HT-29 (cell line): ENCODE measurements at regions not wholly inside any gene's neighbourhood (a gene's known extent, or its start where the extent isn't known, plus 50 kb on each side); places are given as distances from the start of the nearest gene placed in this dataset.
"Not testable (repeated sequence)": the region's sequence is repeated elsewhere in the genome, so short reads cannot be mapped to it uniquely, and the experiment has no call there.

Source experiments
- DNase-seq: peaks from one replicate; pipeline ENCODE4 v3.0.0-alpha.2; 2015; ENCODE audit warnings: low spot score

- no peak for DNase-seq
These were observed 448.4 kb upstream of the CDH11 start for GRCh38 chr16:65570261-65570660.

- no peak for DNase-seq
These were observed 438.0 kb upstream of the CDH11 start for GRCh38 chr16:65559846-65560245.

GRCh38 chr16:65549689-65550088 lies 427.8 kb upstream of the CDH11 start:
- not testable (repeated sequence) for DNase-seq

DNA sequence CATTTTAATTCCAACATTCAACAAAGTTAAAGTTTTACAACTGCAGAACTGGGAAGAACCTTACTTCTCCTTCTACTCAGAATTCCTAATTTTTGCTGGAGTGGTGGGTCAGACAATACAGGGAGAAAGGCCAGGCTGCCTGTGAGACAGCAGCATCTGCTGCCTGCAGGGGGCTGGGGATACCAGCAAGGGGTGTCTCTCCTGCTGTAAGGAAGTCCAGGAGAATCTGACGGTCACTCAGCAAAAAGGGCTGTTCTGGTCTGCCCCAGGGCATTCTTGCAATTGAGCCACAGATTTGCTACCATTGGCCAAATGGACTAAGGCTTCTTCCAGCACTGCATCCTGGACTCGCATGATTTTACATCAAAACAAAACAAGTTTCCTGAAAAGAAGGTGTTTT lies 426.6 kb upstream of the CDH11 start:
- no peak for DNase-seq

DNA sequence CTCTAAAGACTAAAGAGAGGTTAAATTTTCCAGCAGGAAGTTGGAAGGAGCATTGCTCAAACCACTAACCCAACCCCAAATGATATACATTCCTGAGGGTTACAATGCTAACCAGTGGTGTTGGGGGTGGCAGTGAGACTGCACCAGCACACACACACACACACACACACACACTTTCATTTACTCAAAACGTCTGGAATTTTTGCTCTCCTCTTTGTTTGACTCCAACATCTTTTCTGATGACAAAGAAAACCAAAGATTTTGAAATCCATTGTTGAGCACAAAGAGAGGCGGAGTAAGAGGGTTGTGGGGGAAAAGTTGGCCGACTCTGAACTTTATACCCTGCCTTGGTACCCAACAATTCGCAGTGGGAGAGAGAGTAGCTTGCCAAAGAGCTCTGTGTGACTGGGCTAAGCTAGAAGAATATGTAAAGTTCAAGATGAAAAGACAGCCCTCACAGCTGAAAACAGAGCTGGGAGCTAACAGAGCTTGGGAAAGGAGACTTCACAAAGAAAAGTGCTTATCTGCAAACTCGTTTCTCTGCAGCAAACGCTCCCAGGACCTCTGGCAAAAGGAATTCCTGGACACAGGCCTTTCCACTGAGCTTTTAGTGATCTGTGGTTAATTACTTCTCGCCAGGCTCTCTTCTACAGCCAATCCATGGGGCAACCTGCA lies 426.0 kb upstream of the CDH11 start:
- no peak for DNase-seq

DNA sequence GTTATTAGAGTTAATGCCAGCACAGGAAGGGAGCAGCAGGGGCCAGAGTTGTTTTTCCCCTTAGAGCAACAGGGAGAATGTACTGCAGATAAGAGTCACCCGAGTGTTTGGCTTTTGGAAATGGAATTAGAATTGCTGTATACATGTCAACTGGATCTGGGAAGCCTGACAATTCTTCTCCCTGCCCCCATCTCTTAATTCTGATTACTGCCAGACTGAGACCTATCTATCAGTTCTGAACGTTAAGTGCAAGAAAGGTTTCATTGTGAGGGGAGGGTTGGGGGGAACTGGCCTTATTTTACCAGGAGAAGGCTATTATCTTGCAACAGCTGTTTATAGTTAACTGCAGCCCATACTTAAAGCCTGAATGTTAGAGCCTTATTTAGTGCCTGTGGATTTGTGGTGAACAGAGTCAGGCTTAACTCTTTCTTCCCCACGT lies 424.5 kb upstream of the CDH11 start:
- no peak for DNase-seq

- DNase-seq = no peak
These were observed 423.6 kb upstream of the CDH11 start for GRCh38 chr16:65545413-65545956.

DNA sequence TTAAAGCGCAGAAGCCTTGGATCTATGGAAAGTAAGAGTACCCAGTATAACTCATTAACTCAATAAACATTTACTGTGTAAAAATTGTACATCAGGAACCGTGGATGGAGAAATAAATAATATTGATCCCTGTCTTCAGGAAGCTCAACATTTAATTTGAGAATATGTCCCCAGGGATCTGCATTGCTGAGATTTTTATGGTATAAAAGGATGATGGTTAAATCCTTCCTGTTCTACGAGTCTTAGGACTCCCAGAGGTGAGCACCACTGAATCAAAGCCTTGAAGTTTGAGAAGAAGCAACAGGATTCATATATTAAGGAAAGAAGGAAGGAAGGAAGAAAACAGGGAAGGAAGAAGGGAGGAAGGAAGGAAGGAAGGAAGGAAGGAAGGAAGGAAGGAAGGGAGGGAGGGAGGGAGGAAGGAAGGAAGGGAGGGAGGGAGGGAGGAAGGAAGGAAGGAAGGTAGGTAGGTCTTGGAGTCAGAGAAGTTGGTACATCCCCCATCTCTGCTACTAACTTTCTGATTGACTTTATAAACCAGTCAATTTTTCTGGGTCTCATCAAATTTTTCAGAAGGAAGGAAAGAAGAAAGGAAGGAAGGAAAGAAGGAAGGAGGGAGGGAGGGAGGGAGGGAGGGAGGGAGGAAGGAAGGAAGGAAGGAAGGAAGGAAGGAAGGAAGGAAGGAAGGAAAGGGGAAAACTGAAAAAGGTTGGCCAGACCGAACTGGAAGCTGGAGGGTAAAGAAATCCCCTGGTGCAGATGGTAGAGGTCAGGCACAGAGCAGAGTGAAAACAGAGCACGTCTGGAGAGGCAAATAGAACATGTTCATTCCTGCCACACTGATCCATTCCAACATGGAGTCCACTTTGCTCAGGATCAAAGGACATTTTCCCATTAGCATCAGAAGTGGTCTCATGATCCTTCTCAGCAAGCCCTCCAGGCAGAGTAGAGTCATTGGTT lies 422.2 kb upstream of the CDH11 start:
- no peak for DNase-seq

DNA sequence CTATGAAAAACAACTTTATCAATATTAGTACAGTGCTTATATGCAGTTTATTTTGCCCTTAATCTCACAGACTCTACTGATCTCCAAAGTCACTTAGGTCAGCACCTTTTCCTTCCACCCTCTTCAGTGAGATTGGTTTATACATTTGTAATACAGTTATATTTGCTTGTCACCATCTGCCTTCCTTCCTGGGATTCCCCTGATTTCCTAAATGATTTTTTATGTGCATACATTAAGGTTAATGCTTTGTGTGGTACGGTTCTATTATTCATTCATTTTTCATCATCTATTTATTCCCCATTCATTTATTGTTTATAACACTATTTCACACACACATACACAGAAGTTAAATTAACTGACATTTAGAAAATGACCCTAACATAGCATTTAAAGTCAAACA lies 419.8 kb upstream of the CDH11 start:
- no peak for DNase-seq

DNA sequence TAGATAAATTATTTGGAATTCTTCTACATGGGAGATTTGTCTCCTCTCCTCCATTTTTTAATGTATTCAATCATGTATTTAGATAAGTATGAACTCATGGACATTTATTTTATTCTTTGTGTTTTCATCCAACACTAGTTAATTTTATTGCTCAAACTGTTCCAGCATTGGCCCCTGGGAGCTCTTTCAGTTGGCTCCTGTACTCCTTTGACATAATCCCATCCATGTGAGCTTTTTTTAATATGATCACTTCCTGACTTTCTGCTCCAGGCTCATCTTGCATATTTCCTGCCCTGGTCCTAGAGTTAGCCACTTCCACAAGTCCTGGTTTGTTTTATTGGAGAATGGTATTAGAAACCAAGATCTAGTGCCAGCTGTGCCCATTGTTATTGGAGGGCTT lies 419.0 kb upstream of the CDH11 start:
- DNase-seq = no peak

DNA sequence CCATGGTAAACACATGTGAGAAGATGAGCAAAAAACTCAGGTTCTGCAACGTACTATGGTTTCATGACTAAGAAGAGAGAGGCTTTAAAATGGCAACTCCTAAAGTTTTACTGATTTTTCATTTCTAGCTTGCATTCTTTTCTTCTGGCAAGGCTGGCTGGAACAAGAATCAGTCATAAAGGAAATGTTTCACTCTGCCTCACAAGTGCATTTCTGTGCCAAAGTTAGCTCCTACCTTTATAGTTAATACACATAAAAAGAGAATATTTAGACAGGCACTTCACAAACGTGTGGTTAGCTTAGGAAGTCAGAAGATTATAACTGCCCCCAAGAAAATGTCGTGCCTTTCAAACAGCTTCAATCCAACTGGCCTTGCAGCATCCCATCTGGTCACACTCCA lies 417.1 kb upstream of the CDH11 start:
- no peak for DNase-seq

- no peak for DNase-seq
These were observed 415.5 kb upstream of the CDH11 start for GRCh38 chr16:65537336-65537735.

DNA sequence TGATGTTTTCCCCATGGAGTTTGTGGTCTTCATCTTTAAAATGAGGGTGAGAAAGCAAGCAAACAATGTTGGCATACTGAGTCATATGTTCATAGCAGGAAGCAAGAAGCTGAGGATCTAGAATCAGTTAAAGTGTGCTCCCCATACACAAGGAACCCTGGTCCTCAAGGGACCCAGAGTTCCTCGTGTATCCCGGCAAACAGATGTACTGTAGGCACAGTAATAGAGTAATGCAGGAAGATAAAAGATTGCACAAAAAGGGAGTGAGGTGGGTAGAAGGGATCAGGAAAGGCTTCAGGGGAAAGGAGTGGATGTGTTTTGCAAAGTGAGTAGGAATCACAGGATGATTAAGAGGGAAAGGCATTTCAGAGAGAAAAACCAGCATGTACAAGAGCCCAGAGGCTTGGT lies 412.3 kb upstream of the CDH11 start:
- DNase-seq = no peak

DNA sequence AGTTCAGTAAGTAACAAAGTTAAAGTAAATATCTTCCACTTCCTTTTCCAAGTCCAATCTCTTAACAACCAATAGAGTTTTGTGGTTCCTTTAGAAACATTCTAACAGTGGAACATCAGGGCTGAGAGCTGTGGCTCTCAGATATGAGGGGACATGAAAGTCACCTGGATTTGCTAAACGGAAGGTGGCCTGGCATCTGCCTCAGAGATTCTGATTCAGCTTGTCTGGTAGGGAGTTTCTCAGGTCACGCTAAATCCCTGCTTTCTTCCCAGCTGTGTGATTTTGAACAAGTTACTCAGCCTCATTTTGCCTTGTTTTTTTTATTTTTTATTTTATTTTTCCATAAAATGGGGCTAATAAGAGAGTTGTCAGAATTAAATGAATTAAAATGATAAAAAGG lies 411.0 kb upstream of the CDH11 start:
- no peak for DNase-seq

DNA sequence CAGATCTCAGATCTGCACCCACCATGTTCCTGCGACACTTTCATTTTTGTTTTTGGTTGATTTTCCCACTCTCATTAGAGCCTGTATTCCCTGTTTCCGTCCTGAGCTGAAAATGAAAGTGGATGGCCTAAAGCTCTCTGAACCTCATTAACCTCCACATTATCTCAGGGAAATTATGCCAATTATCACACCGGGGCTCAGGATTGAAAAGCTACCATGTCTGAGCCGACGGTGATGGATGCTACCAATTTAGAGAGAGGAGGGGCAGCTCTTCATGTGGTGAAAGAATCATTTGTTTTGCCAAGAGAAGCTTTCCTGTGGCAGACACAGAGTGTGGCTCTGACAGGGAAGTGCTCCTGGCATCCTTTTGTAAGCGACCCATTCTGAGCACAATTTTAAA lies 410.4 kb upstream of the CDH11 start:
- no peak for DNase-seq

GRCh38 chr16:65531475-65531874 lies 409.6 kb upstream of the CDH11 start:
- no peak for DNase-seq

DNA sequence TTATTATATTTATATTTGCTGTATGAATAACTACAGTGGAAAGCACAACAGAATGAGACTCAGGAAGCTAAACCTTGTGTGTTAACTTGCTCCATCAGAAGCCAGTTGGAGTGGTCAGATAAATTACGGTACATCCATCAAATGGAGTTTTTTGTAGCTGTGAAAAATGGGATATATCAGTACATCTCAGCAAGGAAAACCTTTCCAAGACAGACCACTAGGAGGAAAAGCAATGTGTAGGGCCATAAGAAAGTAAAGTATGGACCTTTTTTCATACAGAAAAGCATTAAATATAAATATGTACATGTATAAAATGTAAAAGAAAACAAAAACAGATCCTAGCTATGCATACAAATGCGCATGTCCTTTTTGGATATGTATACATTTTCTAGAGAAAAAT lies 403.8 kb upstream of the CDH11 start:
- no peak for DNase-seq

DNA sequence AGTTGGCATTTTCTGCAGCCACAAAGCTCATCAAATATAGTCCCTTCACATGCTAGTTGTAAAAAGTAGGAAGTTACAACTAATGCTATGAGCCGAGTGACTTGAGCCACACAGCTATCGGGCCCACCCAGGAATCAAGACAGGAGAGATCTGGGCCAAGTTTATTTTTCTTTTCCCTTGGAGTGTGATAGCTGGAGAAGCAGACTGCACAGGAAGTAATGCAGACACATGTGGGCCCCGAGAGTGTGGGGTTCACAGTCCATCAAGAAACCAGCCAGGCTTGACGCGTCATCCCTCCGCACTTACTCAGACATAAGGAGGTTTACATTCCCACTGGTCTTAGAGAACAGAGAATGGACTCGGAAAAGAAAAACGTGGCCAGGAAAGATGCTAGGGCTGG lies 403.1 kb upstream of the CDH11 start:
- DNase-seq = no peak

DNA sequence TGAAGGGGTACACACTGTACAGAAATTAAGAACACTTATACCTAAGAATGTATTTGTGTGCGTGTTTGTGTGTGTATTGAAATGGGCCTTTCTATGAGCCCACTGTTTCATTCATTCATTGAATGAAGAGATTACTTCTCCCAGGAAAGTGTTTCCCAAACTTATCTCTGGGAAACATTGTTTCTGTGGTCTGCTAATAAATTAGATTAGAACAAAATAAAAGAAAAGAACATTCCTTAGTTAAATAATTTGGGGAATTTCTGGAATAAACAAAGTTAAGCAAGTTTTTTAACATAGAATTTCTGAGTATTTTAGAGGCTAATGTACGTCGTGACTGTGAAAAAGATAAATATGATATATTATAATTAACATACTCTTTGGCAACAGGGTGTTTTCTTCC lies 402.4 kb upstream of the CDH11 start:
- DNase-seq = no peak

DNA sequence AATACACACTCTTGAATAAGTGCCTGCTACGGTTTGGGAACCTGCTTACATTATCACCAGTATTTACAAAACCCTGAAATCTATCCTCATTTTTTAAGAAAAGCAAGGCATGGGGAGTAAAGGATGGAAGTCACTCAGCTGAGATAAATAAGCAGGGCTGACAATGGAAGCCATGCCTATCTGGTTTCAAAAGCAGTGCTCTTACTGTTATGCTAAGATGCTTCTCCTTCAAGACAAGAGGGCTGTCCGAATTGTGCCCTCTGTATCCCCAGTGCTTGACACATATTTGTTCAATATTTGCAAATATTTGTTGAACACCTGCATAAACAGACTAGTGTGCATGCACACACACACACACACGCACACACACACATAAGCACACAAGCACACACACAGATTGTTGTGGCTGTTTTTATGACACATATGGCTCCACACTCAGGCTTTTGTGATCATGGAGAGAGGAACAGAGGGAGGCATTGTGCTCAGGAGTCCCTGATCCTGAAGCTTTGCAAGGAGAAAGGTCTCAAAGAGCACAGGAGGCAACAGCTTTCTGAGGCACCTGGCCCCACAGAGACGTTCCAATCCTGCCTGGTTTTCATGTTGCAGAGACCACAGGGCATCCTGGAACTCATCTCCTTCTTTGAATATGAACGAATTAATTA lies 401.6 kb upstream of the CDH11 start:
- DNase-seq = no peak

DNA sequence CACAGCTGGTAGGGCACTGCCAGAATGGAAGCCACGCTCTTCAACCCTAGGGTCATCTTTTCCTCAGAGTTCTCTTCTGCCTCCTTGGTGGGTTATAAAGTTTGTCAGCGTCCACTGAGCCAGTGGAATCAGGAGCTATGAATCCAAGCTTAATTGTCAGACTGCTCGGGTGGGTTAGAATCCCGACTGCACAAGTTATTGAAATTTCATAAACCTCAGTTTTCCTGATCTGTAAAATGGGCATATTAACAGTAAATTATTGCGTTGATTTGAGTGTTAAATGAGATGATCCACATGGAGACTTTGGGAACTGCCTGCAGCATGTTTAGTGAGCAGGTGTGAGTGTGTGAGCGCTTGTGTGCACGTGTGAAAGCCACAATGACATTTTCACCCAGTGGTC lies 400.5 kb upstream of the CDH11 start:
- DNase-seq = no peak

DNA sequence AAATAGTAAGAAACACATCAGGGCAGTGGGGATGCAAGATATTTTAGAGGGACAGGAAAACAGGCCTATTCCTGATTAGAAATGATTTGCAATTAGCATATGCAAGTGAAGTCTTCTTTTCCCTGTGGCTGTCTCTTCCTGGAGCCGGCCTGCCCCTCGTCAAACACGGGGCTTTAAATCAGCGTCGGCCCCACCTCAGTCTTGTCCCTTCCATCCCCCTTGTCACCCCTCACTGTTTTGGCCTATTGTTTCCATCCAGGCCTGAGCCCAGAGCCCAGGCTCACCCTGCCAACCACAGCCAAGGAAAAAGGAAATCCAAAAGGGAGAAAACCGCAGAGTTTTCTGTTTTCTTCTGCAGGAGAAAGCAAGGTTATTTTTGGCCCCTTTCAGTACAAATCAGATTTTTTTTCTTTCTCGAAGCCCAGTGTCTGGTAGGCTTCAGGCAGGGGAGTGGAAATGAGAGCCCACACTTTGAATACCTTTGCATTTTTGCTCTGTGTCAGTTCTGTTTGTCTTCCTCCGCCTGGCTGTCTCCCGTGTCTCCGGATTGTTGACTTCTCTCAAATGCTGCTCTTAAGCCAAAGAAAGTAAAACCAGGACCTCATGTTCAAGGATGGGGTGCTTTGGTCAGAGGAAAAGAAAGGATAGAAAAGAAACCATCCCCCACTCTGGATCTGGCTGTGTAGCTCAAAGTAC lies 399.9 kb upstream of the CDH11 start:
- no peak for DNase-seq
